ENCODE measurements at regions not wholly inside any gene's neighbourhood (a gene's known extent, or its start where the extent isn't known, plus 50 kb on each side); places are given as distances from the start of the nearest gene placed in this dataset.

DNA sequence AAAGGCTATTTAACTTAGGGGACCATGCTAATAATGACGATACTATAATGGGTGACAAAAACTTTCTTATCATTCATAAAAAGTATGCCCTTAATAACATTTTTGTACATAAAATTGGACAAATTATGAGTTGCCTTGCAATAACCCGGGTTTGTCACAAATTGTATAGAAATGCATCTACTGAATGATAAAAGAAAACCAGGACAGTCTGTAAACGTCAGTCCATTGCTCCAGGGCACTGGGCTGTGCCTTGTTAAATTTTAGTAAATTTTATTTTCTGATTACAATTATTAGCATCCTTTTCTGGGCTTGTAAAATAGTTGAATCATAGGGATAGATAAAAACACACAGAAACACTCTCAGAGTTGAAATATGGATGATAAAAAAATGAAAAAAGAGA lies 778.3 kb downstream of the RAPGEF2 start:
- no peak for DNase-seq (ENCODE audit: low spot score in 2 of 2)
- H3K27me3 ChIP-seq, result no peaks in the 10 kb centered on the region
- WGBS, 2 donors, result 77 to 87% methylated on average over 3 of the region's 3 CpGs

DNA sequence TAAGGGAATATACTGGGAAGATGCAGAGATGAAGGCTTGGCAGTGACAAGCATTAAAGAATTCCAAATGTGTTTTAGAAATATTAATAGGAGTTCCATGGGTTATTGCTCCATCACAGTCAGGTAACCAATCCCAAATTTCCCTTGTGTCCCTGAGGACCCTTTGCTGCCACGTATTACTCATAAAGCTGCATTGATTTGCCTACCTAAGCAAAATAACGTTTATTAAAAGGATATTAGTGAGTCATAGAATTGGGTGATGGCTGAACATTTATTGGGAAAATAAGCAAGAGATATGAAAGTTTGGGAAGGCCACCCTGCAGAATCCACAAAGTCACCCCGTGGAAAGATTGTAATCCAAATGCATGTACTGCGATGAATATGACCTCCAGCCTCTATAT lies 782.1 kb downstream of the RAPGEF2 start:
- Histone ChIP-seq H3K4me1 (no peaks in the 10 kb centered on the region), H3K9me3 (no peaks in the 10 kb centered on the region), H3K36me3 (no peaks in the 10 kb centered on the region), H3K27me3 (no peaks in the 10 kb centered on the region), H3K27ac (no peak overlapping the region), H3K4me3 (no peak overlapping the region)
- no peak for TF ChIP-seq EP300 (IDR thresholded peaks at IDR 0.05)
- TF ChIP-seq, protein P1, sequence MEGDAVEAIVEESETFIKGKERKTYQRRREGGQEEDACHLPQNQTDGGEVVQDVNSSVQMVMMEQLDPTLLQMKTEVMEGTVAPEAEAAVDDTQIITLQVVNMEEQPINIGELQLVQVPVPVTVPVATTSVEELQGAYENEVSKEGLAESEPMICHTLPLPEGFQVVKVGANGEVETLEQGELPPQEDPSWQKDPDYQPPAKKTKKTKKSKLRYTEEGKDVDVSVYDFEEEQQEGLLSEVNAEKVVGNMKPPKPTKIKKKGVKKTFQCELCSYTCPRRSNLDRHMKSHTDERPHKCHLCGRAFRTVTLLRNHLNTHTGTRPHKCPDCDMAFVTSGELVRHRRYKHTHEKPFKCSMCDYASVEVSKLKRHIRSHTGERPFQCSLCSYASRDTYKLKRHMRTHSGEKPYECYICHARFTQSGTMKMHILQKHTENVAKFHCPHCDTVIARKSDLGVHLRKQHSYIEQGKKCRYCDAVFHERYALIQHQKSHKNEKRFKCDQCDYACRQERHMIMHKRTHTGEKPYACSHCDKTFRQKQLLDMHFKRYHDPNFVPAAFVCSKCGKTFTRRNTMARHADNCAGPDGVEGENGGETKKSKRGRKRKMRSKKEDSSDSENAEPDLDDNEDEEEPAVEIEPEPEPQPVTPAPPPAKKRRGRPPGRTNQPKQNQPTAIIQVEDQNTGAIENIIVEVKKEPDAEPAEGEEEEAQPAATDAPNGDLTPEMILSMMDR (IDR thresholded peaks at IDR 0.05), result no peak
- TF ChIP-seq POLR2A (IDR thresholded peaks at IDR 0.05), result no peak
- no peak for DNase-seq (ENCODE audit: low spot score in 2 of 2)
- 58 to 64% methylated on average over 4 of the region's 4 CpGs for WGBS, 2 donors

More for the DNA sequence above, 778.3 kb downstream of the RAPGEF2 start:
- Histone ChIP-seq H3K27ac (no peak overlapping the region), H3K4me1 (no peaks in the 10 kb centered on the region), H3K4me3 (no peak overlapping the region), H3K36me3 (no peaks in the 10 kb centered on the region), H3K9me3 (no peaks in the 10 kb centered on the region)
- TF ChIP-seq EP300 (IDR thresholded peaks at IDR 0.05) (no peak), POLR2A (IDR thresholded peaks at IDR 0.05) (no peak)
- TF ChIP-seq, protein P1 (IDR thresholded peaks at IDR 0.05), result no peak

DNA sequence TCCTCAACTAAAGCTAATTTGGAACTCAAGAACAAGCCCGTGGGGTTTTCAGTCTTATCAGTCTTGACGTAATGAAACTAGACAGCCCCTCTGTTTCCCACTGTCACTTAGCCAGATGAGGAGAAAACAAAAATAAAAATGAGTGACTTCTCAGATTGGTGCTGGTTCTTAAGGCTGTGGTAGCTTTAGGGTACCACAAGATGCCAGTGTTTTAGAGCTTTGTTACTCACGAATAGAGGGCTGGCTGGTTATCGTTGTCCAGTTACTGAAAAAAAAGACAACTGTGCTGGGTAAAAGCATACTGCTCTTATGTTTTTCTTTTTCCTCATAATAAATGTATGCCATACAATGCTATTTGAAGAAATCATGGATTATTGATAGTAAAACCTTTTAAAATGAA lies 796.7 kb downstream of the RAPGEF2 start:
- TF ChIP-seq EP300 (IDR thresholded peaks at IDR 0.05) (no peak), POLR2A (IDR thresholded peaks at IDR 0.05) (no peak)
- TF ChIP-seq, protein P1 (IDR thresholded peaks at IDR 0.05), result no peak
- 67 to 80% methylated on average over 4 of the region's 4 CpGs for WGBS, 2 donors
- H3K27me3 ChIP-seq, result no peaks in the 10 kb centered on the region
- H3K4me1 ChIP-seq, result no peaks in the 10 kb centered on the region
- H3K27ac ChIP-seq, result no peak overlapping the region
- H3K36me3 ChIP-seq, result no peaks in the 10 kb centered on the region
- H3K4me3 ChIP-seq, result no peak overlapping the region
- DNase-seq (ENCODE audit: low spot score in 2 of 2), result no peak
- no peaks in the 10 kb centered on the region for H3K9me3 ChIP-seq

DNA sequence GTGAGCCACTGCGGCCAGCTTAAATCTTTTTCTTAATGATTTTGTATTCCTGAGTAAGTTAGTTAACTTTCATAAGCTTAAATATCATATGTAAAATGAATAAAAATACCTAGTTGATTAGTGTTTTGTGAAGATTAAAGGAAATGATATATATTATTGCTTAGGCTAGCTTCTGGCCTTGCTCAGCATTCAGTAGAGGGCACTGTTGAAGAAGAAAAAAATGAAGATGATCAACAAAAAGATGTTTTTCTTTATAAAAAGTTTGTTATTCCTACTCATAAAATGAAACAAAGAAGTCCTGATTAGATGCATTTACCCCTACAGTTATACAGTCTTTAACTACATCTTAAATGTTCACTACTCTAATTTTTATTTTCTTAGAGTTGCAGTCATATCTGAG lies 797.7 kb downstream of the RAPGEF2 start:
- H3K9me3 ChIP-seq, result no peaks in the 10 kb centered on the region
- WGBS, 2 donors, result 87 to 96% methylated on average over 1 of the region's 1 CpG
- H3K4me3 ChIP-seq, result no peak overlapping the region
- no peak overlapping the region for H3K27ac ChIP-seq
- no peaks in the 10 kb centered on the region for H3K36me3 ChIP-seq
- no peaks in the 10 kb centered on the region for H3K27me3 ChIP-seq
- TF ChIP-seq, protein P1 (IDR thresholded peaks at IDR 0.05), result no peak
- TF ChIP-seq POLR2A (IDR thresholded peaks at IDR 0.05), result no peak
- no peak for TF ChIP-seq EP300 (IDR thresholded peaks at IDR 0.05)
- H3K4me1 ChIP-seq, result no peaks in the 10 kb centered on the region
- no peak for DNase-seq (ENCODE audit: low spot score in 2 of 2)

DNA sequence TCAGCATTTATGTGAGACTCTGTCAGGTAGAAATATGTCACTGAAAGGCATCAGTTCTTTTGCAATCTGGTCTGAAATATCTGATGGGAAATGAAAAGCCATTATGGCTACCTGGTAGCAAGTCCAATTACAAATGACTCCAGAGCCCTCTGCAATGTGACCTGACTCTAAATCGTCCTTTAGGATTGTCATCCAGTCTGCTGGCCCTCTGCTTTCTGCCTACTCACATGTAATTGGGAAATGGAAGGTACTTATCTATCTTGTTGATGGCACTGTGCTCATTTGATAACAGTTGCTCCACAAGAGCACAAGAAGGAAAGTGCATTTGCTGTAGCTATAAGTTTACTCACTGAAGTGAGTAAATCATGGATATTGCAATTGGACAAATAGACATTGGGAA lies 799.8 kb downstream of the RAPGEF2 start:
- Histone ChIP-seq H3K27me3 (no peaks in the 10 kb centered on the region), H3K9me3 (no peaks in the 10 kb centered on the region), H3K36me3 (no peaks in the 10 kb centered on the region), H3K27ac (no peak overlapping the region), H3K4me3 (no peak overlapping the region), H3K4me1 (no peaks in the 10 kb centered on the region)
- WGBS, 2 donors, result 0% methylated on average over 1 of the region's 1 CpG
- DNase-seq (ENCODE audit: low spot score in 2 of 2), result no peak
- TF ChIP-seq EP300 (IDR thresholded peaks at IDR 0.05), result no peak
- TF ChIP-seq, protein P1 (IDR thresholded peaks at IDR 0.05), result no peak
- no peak for TF ChIP-seq POLR2A (IDR thresholded peaks at IDR 0.05)
